Body of pancreas (tissue), 4 donors: ENCODE measurements at regions not wholly inside any gene's neighbourhood (a gene's known extent, or its start where the extent isn't known, plus 50 kb on each side); places are given as distances from the start of the nearest gene placed in this dataset.

Source experiments
- CTCF ChIP-seq, 7 experiments: fragments of 450-650 bp in 4 of 7; fragments of 200-600 bp in 3 of 7; sonication (generic) in 3 of 7; IDR thresholded peaks; one replicate each; pipeline ENCODE4 v1.5.1; 2016 to 2019; ENCODE audit warnings: antibody characterized with exemption in 7 of 7
- POLR2A ChIP-seq, 3 donors: fragments of 450-650 bp; IDR thresholded peaks; one replicate each; pipeline ENCODE4 v1.6.1; 2016; ENCODE audit warnings: antibody characterized with exemption in 3 of 3, mild to moderate bottlenecking in 2 of 3

- TF ChIP-seq CTCF (IDR thresholded peaks at IDR 0.05) (no peak), POLR2A (IDR thresholded peaks at IDR 0.05) (no peak)
Observed at GRCh38 chr1:29858646-29859045, 622.3 kb downstream of the PTPRU start.
